GM19438 (cell line): ENCODE measurements at regions not wholly inside any gene's neighbourhood (a gene's known extent, or its start where the extent isn't known, plus 50 kb on each side); places are given as distances from the start of the nearest gene placed in this dataset.
A peak's percentile ranks its signal among the peaks of the same experiment; 100 is the strongest.
"Not testable (repeated sequence)": the region's sequence is repeated elsewhere in the genome, so short reads cannot be mapped to it uniquely, and the experiment has no call there.

Experiments used
- ATAC-seq: cut with Tn5 transposase; IDR thresholded peaks from one replicate; pipeline ENCODE4 v1.9.1; 2021; ENCODE audit warnings: low read depth; ENCODE audit not compliant: unreplicated experiment

DNA sequence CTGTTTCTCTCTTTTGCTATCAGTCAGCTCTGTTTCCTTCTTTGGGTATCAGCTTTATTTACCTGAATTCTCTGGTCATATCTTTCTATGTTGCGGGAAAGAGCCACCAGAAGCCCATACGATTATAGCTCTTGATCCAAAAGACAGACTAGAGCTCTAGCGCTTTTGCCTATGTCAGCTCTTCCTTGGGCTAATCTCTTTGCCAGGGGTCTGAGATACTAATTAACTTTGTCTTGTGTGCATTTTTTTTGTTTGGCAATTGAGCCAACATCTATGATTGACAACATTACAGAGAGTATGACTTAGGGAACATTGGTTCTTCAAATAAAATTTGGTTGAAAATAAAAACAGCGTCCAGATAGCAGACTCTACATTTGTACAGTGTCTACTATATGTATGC lies 603.0 kb downstream of the KCTD16 start:
- no peak for ATAC-seq

DNA sequence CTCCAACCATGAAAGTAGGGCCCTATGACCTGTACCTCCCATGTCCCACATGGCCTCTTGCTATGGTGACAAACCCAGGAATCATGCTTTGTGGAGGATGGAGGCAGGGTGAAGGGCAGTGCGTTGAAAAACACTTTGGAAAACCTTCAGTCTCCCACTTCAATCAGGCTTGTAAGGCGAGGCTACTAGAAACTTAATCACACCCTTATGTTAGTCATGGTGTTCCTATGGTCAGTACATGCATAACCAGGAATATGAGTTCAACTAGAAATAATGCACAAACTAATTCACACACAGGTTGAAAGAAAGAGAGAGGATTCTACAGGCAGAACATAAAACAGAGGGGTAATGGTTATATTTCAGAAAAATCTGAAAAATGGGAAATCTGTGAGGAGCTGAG lies 601.1 kb downstream of the KCTD16 start:
- no peak for ATAC-seq

DNA sequence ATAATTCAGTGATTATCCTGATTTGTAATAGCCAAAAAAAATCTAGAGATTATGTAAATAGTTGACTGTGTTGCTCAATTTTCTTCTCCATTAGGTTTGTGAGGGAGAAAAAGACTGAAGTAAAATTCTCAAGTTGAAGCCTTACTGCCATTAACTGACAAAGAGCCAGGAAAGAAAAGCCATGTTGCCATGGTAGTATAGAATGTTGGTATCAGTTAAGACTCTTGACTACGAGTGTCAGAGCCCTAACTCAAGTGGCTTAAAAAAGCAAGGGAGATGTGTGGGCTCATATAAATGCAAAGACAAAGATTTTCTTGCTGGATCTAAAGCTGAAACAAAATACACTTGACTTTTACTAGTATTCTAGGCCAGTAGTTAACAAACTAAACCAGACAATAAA lies 571.7 kb downstream of the KCTD16 start:
- no peak for ATAC-seq

DNA sequence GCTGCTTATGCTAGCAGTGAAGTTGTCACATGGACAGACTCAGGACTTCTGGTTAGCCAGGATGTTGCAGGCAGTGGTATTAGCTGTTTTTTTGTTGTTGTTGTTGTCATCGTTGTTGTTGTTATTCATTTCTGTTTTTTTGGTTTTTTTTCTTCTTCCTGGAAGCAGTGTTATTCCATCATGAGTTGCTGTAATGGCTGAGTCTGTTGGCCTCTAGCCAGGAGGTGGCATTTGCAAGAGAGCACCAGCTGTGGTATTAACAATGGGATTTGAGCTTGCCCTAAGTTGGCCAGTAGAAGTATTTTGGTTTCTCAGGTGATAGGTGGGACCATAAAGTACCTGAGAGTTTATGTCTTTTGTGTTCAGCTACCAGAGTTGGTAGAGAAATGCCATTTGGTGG lies 561.1 kb downstream of the KCTD16 start:
- no peak for ATAC-seq

DNA sequence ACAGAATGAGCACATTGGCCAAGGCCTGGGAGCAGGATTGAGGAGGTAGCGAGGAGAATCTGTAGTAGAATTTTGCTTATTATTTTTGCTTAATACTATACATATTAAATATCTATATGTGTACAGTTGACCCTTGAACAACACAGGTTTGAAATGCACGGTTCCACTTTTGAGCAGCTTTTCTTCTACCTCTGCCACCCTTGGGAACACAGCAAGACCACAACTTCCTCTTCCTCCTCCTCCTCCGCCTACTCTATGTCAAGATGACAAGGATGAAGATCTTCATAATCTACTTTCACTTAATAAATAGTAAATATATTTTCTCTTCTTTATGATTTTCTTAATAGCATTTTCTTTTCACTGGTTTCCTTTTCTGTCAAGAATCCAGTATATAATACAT lies 541.4 kb downstream of the KCTD16 start:
- ATAC-seq, result peak; percentile 61

DNA sequence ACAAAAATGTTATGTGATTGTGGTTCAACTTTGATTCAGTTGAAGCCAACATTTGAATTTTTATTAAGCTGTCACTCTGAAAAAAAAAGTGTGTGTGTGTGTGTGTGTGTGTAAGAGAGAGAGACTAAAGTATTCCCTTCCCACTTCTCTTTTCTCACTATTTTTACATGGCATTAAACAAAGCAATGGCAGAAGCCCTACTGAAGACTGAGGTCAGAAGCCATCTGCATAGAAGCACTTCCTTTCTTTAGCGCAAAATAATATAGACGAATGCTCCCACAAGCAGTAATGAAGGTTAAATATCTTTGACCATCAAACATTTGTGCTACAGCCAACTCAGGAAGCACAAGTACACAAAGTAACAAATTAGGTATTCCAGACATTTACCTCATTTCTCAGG lies 540.5 kb downstream of the KCTD16 start:
- no peak for ATAC-seq

DNA sequence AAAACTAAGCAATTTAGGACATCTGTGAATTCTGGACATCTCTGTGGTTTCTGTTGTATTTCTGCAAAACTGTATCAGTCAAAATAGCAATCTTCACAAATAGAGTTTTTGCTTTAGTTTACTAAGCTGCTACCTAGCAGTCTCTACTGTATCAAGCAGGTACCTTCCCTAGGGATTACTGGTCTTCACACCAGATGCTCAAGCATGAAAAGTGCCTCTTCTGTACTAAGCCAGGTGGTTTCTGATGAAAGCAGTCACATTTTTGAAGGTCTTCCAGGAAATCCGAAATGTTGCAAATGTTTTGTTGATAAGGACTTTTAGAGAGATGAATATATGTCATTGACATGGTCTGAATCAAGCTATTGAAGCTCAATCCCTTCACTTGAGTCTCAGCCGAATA lies 540.0 kb downstream of the KCTD16 start:
- ATAC-seq, result peak; percentile 65

DNA sequence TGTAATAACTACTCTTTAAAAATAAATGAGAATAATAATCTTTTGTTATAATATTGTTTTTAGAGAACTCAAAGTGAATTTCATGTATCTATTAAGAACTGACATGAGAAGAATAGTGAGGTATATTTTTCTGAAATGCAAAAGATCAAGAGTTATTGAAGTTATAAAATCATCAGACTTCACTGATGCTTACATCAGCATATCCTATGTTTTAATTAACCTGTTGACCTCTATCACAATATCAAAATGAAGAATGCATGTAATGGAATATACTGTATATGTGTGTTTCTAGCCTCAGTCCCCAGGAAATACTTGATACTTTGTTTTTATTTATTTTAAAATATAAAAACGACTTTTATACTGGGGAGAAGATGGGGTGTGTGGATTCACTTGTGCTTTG lies 533.1 kb downstream of the KCTD16 start:
- ATAC-seq, result no peak

DNA sequence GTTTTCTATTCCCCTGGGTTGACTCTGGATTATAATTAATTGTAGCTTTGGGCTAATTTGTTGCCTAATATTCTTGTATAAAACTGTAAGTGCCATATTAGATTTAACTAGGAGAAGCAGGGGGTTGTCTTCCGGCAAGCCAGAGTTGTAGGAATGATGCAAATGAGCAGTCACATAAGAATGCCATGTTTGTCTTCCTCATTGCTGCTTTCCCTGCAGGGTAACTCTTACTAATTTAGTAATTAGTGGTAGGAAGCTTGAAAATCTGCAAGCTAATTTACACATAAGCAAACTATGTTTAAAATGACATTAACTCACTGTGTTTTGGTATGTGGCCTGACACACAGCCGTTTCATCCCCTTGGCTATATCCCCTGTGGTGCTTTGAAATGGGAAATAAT lies 527.8 kb downstream of the KCTD16 start:
- ATAC-seq, result no peak

DNA sequence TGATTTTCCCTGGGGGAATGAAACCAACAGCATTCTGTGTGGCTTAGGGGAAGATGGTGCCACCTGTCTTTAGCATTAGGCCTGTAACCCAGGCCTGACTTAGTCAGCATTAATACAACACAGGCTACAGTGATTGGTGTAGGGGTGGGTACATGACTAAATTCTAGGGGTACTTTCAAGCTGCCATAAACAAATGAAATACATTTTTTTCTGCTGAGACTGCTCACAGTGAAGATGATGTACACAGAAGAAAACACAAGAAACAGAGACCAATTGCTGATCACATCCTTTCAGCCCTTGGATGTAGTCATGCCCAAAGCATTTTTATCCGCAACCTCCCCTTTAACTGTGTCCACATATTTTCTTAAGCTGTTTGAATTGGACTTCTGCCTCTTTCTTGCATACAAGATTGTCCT lies 527.2 kb downstream of the KCTD16 start:
- no peak for ATAC-seq

DNA sequence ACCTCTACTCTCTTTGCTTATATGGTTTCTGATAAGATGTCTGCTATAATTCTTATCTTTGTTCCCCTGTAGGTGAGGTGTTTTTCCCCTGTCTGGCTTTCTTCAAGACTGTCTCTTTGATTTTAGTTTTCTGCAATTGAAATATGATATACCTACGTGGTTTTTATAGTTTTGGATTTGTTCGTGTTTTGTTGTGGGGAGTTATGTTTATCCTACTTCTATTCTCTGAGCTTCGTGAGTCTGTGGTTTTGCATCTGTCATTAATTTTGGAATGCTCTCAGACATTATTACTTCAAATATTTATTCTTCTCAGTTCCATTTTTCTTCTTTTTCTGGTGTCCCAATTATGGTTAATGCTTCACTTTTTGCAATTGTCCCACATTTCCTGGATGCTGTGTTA lies 521.3 kb downstream of the KCTD16 start:
- no peak for ATAC-seq

DNA sequence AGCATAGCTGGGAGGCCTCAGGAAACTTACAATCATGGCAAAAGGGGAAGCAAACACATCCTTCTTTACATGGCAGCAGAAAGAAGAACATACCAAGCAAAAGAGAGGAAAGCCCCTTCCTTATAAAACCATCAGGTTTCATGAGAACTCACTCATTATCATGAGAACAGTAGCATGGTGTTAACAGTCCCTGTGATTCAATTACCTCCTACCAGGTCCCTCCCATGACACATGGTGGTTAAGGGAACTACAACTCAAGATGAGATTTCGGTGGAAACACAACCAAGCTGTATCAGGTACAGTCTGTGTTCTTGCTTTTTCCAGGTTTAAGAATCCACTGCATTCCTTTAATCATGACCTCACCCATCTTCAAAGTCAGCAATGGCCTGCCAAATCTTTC lies 514.2 kb downstream of the KCTD16 start:
- no peak for ATAC-seq

DNA sequence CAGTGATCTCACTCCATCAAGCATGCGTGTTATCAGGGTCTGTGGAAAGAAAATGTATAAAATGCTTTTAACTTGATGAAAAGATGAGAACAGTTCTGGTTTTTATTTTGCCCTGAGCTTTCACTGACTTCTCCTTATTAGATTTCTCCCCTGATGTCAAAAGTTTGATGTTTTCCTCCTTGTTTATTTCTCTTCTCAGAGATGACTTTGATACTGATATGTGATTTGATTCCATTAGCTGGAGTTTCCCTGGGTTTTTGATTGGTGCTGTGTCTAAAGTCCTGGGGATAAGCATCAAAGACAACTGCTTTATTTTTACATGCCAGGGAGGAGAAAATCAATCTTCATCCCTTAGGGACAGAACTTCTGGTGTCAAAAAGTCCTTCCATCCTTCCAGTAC lies 510.0 kb downstream of the KCTD16 start:
- ATAC-seq, result no peak

DNA sequence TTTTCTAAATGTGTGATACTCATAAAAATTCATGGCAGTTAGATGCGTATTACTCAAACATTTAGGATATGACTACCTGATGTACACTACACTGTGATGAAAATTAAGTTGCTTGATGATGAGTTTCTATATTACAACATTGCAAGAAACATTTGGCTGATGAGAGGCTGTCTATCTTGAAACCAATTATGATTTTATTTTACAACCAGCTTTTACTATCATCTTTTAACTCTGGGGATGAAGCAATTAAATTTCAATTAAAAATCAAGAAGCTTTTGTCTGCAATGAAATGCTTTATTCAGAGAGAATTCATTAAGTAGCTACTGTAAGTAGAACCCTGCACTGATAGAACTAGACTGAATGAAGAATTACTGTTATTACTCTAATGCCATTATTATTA lies 500.4 kb downstream of the KCTD16 start:
- ATAC-seq, result no peak

DNA sequence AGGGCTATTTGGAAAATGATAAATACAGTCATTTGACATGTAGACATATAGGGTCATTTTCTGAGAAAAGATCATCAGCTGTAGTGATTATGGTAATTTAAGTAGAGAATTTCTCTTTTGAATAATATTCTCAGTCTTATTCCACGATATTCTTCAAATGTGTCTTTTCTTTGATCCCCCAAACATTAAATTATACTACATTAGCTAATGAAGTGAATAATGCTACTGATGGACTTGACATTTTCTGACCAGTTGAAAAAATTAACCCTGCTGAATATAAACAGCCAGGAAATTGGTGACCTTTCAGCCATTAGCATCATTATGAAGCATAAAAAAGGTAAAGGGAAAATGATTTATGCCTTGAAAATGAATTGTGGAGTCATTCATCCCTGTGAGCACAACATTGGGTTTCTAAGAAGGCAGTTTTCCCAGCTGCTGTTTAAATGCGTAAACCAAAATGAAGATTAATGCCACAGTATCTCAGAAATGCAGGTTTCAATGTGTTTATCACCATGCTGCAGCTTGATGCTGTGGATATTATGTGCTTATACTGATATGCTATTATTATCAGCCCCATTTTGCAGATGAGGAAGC lies 489.1 kb downstream of the KCTD16 start:
- ATAC-seq, result no peak

DNA sequence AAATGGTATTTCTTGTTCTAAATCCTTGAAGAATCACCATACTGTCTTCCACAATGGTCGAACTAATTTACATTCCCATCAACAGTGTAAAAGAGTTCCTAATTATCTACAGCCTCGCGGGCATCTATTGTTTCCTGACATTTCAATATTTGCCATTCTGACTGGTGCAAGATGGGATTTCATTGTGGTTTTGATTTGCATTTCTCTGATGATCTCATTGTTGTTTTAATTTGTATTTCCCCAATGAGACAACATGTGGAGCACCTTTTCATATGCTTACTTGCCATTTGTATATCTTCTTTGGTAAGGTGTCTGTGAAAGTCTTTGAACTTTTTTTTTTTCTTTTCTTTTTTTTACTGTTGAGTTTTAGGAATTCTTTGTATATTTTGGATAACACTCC lies 473.6 kb downstream of the KCTD16 start:
- ATAC-seq, result no peak

DNA sequence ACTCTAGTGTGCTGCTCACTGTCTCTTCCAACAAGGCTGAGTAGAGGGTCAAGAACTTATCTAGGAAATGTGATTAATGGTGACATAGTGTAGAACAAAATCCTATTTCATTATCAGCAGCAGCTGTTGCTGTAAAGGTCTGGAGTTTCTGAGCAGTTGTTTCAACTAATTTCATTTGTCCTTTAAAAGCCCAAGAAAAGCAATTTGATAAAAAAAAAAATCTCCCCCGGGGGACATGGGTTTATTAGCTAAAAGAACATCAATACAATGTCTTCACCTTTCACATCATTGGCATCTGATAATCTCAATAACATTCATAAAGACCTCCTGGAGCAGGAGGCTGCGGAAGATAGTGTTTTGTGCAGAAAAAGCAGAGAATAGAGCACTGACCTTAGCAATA lies 468.1 kb downstream of the KCTD16 start:
- ATAC-seq, result no peak

DNA sequence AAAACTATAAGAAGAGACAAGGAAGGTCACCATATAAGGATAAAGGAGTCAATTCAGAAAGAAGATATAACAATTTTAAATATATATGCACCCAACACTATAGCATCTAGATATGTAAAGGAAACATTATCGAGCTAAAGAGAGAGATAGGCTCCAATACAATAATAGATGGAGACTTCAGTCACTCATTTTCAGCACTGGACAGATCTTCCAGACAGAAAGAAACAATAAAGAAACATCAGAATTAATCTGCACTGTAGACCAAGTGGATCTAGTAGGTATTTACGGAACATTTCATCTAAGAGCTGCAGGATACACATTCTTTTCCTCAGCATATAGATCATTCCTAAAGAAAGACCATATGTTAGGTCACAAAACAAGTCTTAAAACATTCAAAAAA lies 463.5 kb downstream of the KCTD16 start:
- no peak for ATAC-seq

DNA sequence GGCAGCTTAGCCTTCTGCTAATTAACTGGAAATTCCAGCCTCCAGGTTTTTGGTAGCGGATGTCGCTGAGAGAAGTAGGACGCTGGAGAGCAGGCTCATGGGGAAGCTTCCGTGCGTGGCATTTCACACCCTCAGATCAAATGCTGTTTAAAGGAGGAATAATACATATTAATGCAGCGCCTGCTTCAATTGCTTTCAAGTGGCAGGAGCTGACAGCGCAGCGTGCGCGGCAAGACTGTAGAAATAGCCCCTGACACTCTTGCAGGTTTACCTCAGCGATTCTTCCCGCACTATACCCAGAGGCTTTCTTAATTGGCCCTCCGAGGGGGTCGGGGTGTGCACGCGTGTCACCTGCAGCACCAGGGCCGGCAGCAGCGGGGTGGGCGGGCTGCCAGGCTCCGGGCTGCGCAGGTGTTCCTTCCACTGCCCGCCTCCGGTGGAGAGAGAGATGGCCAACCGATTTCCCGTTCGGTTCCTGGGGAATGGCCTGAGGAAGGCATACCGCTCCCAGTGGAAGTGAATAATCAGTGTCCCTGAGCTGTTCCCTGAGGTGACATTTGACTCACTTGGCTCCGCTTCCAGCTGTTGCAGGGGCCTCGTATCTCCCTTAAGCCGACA lies 427.9 kb downstream of the KCTD16 start:
- ATAC-seq, result no peak

DNA sequence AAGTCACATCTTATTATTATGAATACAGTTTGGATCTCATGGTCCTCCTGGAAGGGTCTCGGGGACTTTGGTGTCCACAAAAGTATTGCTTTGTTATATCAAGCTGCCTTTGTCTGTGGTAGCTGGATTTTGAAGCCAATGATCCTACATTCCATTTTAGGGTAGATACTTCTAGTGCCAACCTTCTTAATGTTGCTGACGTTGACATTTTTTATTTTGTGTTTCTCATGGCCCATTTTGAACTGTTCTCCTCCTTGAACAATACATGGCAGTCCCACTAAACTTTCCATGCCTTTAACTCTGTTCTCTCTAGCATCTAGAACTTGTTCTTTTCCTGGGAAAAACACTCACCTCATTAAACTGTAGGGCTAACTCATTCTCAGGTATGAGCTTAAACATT lies 425.8 kb downstream of the KCTD16 start:
- no peak for ATAC-seq

DNA sequence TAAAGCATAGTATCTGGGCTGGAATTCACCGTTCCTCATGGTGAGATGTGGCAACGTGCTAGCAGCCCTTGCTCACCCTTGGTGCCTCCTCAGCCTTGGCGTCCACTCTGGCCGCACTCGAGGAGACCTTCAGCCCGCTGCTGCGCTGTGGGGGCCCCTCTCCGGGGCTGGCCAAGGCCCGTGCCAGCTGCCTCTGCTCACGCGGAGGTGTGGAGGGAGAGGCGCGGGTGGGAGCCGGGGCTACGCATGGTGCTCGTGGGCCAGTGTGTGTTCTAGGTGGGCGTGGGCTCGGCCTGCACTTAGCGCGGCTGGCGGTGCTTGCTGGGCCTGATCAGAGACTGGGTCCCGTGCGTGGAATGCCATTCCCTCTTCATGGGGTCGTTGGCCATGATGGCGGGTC lies 424.2 kb downstream of the KCTD16 start:
- ATAC-seq, result no peak

DNA sequence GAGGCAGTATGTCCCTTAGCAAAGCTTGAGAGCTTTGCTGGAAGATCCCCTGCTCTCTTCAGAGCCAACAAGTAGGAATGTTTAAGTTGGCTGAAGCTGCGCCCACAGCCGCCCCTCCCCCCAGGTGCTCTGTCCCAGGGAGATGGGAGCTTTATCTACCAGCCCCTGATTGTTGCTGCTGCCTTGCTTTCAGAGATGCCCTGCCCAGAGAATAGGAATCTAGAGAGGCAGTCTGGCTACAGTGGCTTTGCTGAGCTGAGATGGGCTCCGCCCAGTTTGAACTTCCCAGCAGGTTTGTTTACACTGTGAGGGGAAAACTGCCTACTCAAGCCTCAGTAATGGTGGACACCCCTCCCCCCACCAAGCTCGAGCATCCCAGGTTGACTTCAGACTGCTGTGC lies 423.6 kb downstream of the KCTD16 start:
- ATAC-seq, result not testable (repeated sequence)

DNA sequence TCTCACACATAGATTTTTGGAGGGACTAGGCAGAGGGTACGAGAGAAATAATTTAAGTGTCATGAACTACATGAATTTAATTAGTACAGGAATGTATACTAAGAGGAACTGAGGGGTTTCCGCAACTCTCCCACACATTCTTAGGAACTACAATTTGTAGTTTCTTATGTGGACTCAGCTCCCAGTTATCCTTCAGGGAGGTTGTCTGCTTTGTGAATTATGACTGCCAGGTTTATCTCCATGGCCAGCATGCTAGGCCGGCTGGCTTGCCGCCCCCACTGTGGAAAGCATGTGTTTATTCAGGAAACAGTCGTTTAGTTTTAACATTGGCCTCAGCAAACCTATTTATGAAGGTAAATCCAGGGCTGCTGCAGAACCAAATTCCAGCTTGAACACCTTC lies 415.0 kb downstream of the KCTD16 start:
- ATAC-seq, result no peak
